H9 (cell line): ENCODE measurements at regions not wholly inside any gene's neighbourhood (a gene's known extent, or its start where the extent isn't known, plus 50 kb on each side); places are given as distances from the start of the nearest gene placed in this dataset.

Experiments
- DNase-seq: peaks from one replicate; pipeline ENCODE4 v3.0.0-alpha.2; 2017
- H2AFZ ChIP-seq: one replicate; pipeline ENCODE4 v1.6.1; 2013; ENCODE audit warnings: mild to moderate bottlenecking, low read length, control low read depth, moderate library complexity
- H2AK5ac ChIP-seq: 2 replicates; pipeline ENCODE4 v1.6.1; 2013; ENCODE audit warnings: low read length, control low read depth, mixed read lengths; ENCODE audit not compliant: insufficient read length
- H2BK120ac ChIP-seq: one replicate; pipeline ENCODE4 v1.6.1; 2013; ENCODE audit warnings: low read depth, mild to moderate bottlenecking, low read length, control low read depth, inconsistent platforms; ENCODE audit not compliant: poor library complexity, severe bottlenecking
- H2BK12ac ChIP-seq: 2 replicates; pipeline ENCODE4 v1.6.1; 2013; ENCODE audit warnings: low read length, control low read depth, mixed read lengths, low read depth; ENCODE audit not compliant: insufficient read length
- H2BK15ac ChIP-seq: 2 replicates; pipeline ENCODE4 v1.6.1; 2013; ENCODE audit warnings: low read depth, low read length, control low read depth
- H2BK20ac ChIP-seq: one replicate; pipeline ENCODE4 v1.6.1; 2013; ENCODE audit warnings: low read depth, mild to moderate bottlenecking, low read length, control low read depth, inconsistent platforms; ENCODE audit not compliant: poor library complexity, severe bottlenecking
- H2BK5ac ChIP-seq: 2 replicates; pipeline ENCODE4 v1.6.1; 2013; ENCODE audit warnings: low read length, control low read depth, mixed read lengths; ENCODE audit not compliant: insufficient read length
- H3K14ac ChIP-seq: 2 replicates; pipeline ENCODE4 v1.6.1; 2013; ENCODE audit warnings: low read length, control low read depth; ENCODE audit not compliant: insufficient read depth
- H3K18ac ChIP-seq: 2 replicates; pipeline ENCODE4 v1.6.1; 2013; ENCODE audit warnings: low read depth, mild to moderate bottlenecking, mixed read lengths, low read length, control low read depth; ENCODE audit not compliant: insufficient read length
- H3K23ac ChIP-seq: 2 replicates; pipeline ENCODE4 v1.6.1; 2013; ENCODE audit warnings: low read length, control low read depth, mixed read lengths, low read depth; ENCODE audit not compliant: insufficient read length
- H3K23me2 ChIP-seq: 2 replicates; pipeline ENCODE4 v1.6.1; 2013; ENCODE audit warnings: low read depth, mild to moderate bottlenecking, mixed read lengths, low read length, control low read depth; ENCODE audit not compliant: insufficient read length, poor library complexity, severe bottlenecking
- H3K27ac ChIP-seq: 2 replicates; pipeline ENCODE4 v1.5.1; 2013; ENCODE audit warnings: low read length, control low read depth, mixed read lengths, low read depth; ENCODE audit not compliant: insufficient read length
- H3K27me3 ChIP-seq: 2 replicates; pipeline ENCODE4 v1.6.1; 2013; ENCODE audit warnings: low read length, control low read depth, inconsistent platforms; ENCODE audit not compliant: insufficient read depth
- H3K4ac ChIP-seq: 2 replicates; pipeline ENCODE4 v1.6.1; 2013; ENCODE audit warnings: low read depth, mild to moderate bottlenecking, control low read depth, inconsistent platforms, low read length, moderate library complexity
- H3K4me1 ChIP-seq: 2 replicates; pipeline ENCODE4 v1.6.1; 2013; ENCODE audit warnings: low read length, control low read depth, inconsistent platforms; ENCODE audit not compliant: insufficient read depth
- H3K4me2 ChIP-seq: 2 replicates; pipeline ENCODE4 v1.6.1; 2013; ENCODE audit warnings: low read length, control low read depth, mixed read lengths; ENCODE audit not compliant: insufficient read length, insufficient read depth
- H3K56ac ChIP-seq: 2 replicates; pipeline ENCODE4 v1.6.1; 2013; ENCODE audit warnings: low read depth, mild to moderate bottlenecking, mixed read lengths, low read length, control low read depth; ENCODE audit not compliant: insufficient read length
- H3K79me1 ChIP-seq: 2 replicates; pipeline ENCODE4 v1.6.1; 2013; ENCODE audit warnings: low read depth, mild to moderate bottlenecking, moderate library complexity, low read length, control low read depth, inconsistent platforms; ENCODE audit not compliant: insufficient read depth, poor library complexity, severe bottlenecking
- H3K79me2 ChIP-seq: 2 replicates; pipeline ENCODE4 v1.6.1; 2013; ENCODE audit warnings: low read length, control low read depth, inconsistent platforms; ENCODE audit not compliant: insufficient read depth
- H3K9ac ChIP-seq: 2 replicates; pipeline ENCODE4 v1.6.1; 2013; ENCODE audit warnings: low read length, control low read depth, mixed read lengths; ENCODE audit not compliant: insufficient read length; ENCODE audit errors: extremely low read depth
- H3K9me3 ChIP-seq: one replicate; pipeline ENCODE4 v1.6.1; 2013; ENCODE audit warnings: low read depth, low read length, inconsistent platforms; ENCODE audit not compliant: control insufficient read depth
- H3T11ph ChIP-seq: one replicate; pipeline ENCODE4 v1.6.1; 2013; ENCODE audit warnings: mild to moderate bottlenecking, low read length, control low read depth, inconsistent platforms
- H4K20me1 ChIP-seq: one replicate; pipeline ENCODE4 v1.6.1; 2013; ENCODE audit not compliant: control insufficient read depth, insufficient read length, insufficient read depth
- H4K5ac ChIP-seq: 2 replicates; pipeline ENCODE4 v1.6.1; 2013; ENCODE audit warnings: low read depth, mild to moderate bottlenecking, mixed read lengths, low read length, control low read depth; ENCODE audit not compliant: insufficient read length
- H4K8ac ChIP-seq: replicated peaks from 2 replicates; pipeline ENCODE4 v1.6.1; 2013; ENCODE audit warnings: low read length, control low read depth, mixed read lengths, low read depth; ENCODE audit not compliant: insufficient read length
- H4K91ac ChIP-seq: 2 replicates; pipeline ENCODE4 v1.6.1; 2013; ENCODE audit warnings: low read depth, mild to moderate bottlenecking, moderate library complexity, mixed read lengths, low read length, control low read depth; ENCODE audit not compliant: insufficient read length
- H3K27ac Mint-ChIP-seq, 3 experiments: 2 replicates in 2 of 3; 3 replicates in 1 of 3; pipeline ENCODE4 v1.8.0; 2020 to 2021; ENCODE audit warnings: mixed read lengths in 3 of 3, mild to moderate bottlenecking in 1 of 3, moderate library complexity in 1 of 3
- H3K27me3 Mint-ChIP-seq: 2 replicates; pipeline ENCODE4 v1.8.0; 2021; ENCODE audit warnings: low read depth, mild to moderate bottlenecking, moderate library complexity, mixed read lengths
- H3K36me3 Mint-ChIP-seq, 3 experiments: 2 replicates in 2 of 3; 3 replicates in 1 of 3; pipeline ENCODE4 v1.8.0; 2020 to 2021; ENCODE audit warnings: low read depth in 3 of 3, mixed read lengths in 3 of 3; ENCODE audit not compliant: insufficient read depth in 1 of 3
- H3K4me1 Mint-ChIP-seq, 2 experiments: 2 replicates each; pipeline ENCODE4 v1.8.0; 2020; ENCODE audit warnings: mixed read lengths in 2 of 2
- H3K4me3 Mint-ChIP-seq, 2 experiments: 2 replicates in 1 of 2; 3 replicates in 1 of 2; pipeline ENCODE4 v1.8.0; 2020 to 2021; ENCODE audit warnings: mild to moderate bottlenecking in 2 of 2, mixed read lengths in 2 of 2, moderate library complexity in 1 of 2
- H3K9me3 Mint-ChIP-seq, 2 experiments: 2 replicates in 1 of 2; 3 replicates in 1 of 2; pipeline ENCODE4 v1.8.0; 2020; ENCODE audit warnings: mild to moderate bottlenecking in 2 of 2, mixed read lengths in 2 of 2, moderate library complexity in 1 of 2
- CTCF ChIP-seq: fragments of 200-600 bp; sonication (generic); conservative IDR thresholded peaks from 3 replicates; pipeline ENCODE4 v1.8.0; 2021; ENCODE audit warnings: antibody characterized with exemption, mild to moderate bottlenecking
- WGBS: extraction: QIAGEN DNeasy Blood & Tissue Kit; methylation state at CpG from one replicate; pipeline ENCODE4 v1.1.7; 2013; ENCODE audit warnings: missing lambda C conversion rate, low lambda C conversion rate, mixed read lengths; ENCODE audit not compliant: insufficient read length; ENCODE audit errors: extremely low coverage; 5-methylcytosine and 5-hydroxymethylcytosine counted together

- whole genome bisulfite sequencing, result no CpG with 5 or more reads among the region's 2 CpGs
- Mint-ChIP-seq H3K4me3 (no peak overlapping the region), H3K36me3 (no peaks in the 10 kb centered on the region; a peak in 1 of 7 replicates), H3K9me3 (no peaks in the 10 kb centered on the region), H3K4me1 (peaks cover 16 to 18% of the 10 kb centered on the region in 2 experiments), H3K27ac (no peak overlapping the region), H3K27me3 (peaks cover 5% of the 10 kb centered on the region)
- Histone ChIP-seq H3K56ac (no peak overlapping the region), H2BK5ac (no peak overlapping the region), H3K27me3 (no peaks in the 10 kb centered on the region), H2BK120ac (no peak overlapping the region), H4K8ac (no peak overlapping the region), H3K4me2 (no peak overlapping the region), H3K23me2 (no peaks in the 10 kb centered on the region), H2AK5ac (no peak overlapping the region), H3K79me2 (no peaks in the 10 kb centered on the region), H3K9me3 (no peaks in the 10 kb centered on the region), H2BK15ac (no peak overlapping the region), H3T11ph (no peak overlapping the region), H3K23ac (no peak overlapping the region), H4K91ac (no peak overlapping the region), H3K18ac (no peak overlapping the region), H2BK20ac (no peak overlapping the region), H2AFZ (no peak overlapping the region), H3K9ac (no peak overlapping the region), H3K79me1 (no peaks in the 10 kb centered on the region), H4K20me1 (no peaks in the 10 kb centered on the region), H4K5ac (no peak overlapping the region), H3K4me1 (peaks cover 5% of the 10 kb centered on the region; the same call in 1 of the 2 replicates), H2BK12ac (no peak overlapping the region), H3K27ac (no peak overlapping the region), H3K14ac (no peak overlapping the region), H3K4ac (no peak overlapping the region)
- DNase-seq, result no peak
- TF ChIP-seq CTCF, result no peak
Observed at GRCh38 chr12:41970744-41971143, 173.9 kb downstream of the GXYLT1 start.
